Fibroblast of the aortic adventitia (primary cell): ENCODE measurements at regions not wholly inside any gene's neighbourhood (a gene's known extent, or its start where the extent isn't known, plus 50 kb on each side); places are given as distances from the start of the nearest gene placed in this dataset.

Source experiments
- DNase-seq: peaks from one replicate; pipeline ENCODE4 v3.0.0-alpha.2; 2010; ENCODE audit warnings: low read depth
- H3K4me3 ChIP-seq: 2 replicates; pipeline ENCODE4 v1.5.1; 2011; ENCODE audit warnings: low read depth, mild to moderate bottlenecking, control low read depth, low read length, moderate library complexity
- TF ChIP-seq, protein P1 (sequence below): IDR thresholded peaks from 2 replicates; pipeline ENCODE4 v1.5.1; 2011; ENCODE audit warnings: mild to moderate bottlenecking, low read length, control low read depth, inconsistent platforms; ENCODE audit not compliant: insufficient read depth

DNA sequence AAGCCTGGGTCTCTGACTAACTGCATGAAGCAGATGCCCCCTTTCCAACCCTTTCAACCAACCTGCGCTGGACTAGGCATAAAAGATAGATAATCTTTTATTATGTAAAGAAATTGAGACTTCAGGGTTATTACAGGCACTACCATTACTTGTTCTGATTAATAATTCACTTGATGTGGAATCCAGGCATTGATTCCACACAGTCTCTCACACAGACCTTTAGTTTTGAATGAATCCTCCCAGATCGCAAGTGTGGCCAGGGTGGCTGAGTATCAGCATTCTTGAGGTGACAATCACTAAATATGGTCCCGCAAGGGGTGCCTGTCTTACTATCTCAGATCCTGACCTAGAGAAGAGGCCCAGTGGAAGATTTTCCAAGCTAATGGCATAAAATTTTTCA is 368.9 kb upstream of the ONECUT1 start:
- TF ChIP-seq, protein P1, sequence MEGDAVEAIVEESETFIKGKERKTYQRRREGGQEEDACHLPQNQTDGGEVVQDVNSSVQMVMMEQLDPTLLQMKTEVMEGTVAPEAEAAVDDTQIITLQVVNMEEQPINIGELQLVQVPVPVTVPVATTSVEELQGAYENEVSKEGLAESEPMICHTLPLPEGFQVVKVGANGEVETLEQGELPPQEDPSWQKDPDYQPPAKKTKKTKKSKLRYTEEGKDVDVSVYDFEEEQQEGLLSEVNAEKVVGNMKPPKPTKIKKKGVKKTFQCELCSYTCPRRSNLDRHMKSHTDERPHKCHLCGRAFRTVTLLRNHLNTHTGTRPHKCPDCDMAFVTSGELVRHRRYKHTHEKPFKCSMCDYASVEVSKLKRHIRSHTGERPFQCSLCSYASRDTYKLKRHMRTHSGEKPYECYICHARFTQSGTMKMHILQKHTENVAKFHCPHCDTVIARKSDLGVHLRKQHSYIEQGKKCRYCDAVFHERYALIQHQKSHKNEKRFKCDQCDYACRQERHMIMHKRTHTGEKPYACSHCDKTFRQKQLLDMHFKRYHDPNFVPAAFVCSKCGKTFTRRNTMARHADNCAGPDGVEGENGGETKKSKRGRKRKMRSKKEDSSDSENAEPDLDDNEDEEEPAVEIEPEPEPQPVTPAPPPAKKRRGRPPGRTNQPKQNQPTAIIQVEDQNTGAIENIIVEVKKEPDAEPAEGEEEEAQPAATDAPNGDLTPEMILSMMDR: no peak
- DNase-seq: no peak
- no peak overlapping the region for H3K4me3 ChIP-seq

DNA sequence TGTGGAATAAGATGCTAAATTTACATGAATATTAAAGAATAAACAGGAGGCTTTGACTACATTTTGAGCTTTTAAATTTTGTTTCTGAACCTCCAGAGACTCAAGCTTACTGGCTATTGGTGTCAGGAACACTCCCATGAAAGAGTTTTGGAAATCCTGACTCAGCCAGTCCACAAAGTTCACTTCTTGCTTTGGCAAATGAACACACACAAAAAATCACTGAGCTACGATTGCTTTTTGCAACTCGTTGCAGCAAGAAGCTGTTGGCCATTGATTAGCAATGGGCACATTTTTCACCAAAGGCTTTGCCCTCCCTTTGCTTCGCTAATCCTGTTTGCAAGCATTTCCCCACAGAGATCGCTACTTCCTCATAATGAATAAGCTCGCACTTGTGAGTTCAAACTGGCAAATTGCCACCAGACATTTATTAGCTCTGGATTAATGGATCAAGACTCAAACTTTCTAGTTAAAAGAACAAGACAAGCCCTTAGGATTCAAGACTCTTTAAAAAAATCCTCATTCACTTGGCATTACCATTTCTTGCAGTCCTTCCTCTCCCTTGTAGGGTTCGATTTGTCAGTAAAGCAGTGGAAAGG is 343.2 kb upstream of the ONECUT1 start:
- no peak for DNase-seq
- no peak overlapping the region for H3K4me3 ChIP-seq
- TF ChIP-seq, protein P1: no peak

DNA sequence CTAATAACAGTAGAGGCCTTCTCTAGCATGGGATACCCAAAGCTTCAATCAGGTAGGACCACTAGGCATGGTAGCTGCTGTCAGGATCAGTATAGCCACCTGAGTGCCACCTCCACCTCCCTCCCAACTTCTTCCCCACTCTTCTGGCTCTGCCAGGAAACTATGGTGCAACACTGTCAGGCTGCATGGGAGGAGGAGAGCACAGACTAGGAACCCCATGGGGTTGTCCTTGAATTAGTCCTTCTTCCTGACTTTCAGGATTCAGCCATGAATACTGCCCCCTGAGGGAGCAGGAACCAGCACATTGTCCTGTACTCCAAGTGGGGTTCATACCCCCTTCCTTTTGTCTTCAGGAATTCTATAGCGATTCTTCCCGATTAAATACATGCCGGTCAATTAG is 340.8 kb upstream of the ONECUT1 start:
- no peak for DNase-seq
- TF ChIP-seq, protein P1: no peak
- H3K4me3 ChIP-seq: no peak overlapping the region

DNA sequence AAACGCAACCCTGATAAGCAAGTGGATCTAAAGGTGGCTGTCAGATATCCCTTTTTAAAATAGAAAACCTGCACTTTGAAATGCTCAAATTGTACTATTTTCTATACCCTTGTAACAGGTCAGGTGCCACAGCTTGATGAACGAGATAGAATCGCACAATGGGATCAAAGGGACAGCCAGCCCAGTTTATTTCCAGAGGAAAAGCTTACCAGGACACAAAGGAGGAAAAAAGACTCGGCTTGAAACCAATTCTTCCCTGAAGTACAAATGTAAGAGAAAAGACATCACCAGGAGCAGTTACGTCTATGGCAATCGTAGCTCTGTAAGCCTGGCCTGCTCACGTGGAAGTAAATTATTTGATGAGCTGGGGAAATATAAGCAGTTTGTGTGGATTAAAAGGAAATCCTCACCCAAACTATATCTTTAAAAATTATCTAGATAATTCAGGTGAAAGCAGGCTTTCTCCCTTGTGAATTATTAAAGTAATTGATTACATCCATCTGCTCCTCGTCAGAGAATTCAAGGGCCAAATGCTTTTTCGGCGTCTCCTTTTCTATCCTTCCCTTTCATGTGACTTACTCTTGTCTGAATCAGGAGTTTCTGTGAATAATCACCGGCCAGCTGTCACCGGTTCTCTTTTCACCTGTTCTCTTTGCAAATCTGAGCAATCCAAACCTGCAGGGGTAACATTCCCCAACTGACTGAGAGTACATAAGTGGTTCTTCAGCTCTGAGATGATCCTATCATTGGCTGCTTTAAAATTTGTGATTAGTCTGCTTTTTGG is 339.2 kb upstream of the ONECUT1 start:
- H3K4me3 ChIP-seq: no peak overlapping the region
- TF ChIP-seq, protein P1: no peak
- no peak for DNase-seq

DNA sequence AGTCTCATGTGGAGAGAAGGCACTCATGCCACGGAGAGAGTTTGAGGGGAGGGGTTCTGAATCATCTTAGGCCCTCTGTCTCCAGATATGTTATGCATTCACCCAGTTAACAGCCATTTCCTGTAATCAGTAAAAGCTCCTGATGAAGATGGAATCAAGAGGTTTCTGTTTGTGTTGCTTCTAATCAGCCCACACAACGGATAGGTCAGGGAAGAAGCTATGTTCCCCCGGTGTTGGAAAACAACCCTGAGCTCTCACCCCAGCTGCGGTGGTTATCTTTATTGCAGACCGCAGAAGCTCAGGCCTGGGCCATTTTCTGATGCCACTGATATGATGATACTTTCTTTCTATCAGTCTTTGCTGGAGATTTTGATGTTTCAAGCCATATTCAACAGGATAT is 338.5 kb upstream of the ONECUT1 start:
- TF ChIP-seq, protein P1: no peak
- no peak overlapping the region for H3K4me3 ChIP-seq
- DNase-seq: no peak

DNA sequence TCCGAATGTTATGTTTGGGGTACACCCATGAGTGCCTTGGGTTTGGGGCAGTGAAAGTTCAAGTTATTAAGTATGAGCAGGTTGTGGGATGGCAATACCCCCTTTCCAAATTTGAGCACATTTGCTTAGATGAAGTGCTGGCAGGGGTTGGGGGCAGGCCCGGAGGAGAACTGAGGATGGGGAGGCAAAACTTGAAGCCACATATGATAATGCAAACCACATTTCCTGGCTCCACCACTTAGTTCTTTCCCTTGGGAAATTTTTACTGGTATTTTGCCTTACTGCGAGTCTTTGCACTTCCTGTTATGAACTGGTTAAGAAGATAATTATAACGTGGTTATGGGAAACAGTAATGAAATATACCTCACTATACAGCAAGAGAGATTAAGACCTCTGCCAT is 336.0 kb upstream of the ONECUT1 start:
- H3K4me3 ChIP-seq: no peak overlapping the region
- TF ChIP-seq, protein P1: no peak
- DNase-seq: no peak
